ENCODE measurements at regions not wholly inside any gene's neighbourhood (a gene's known extent, or its start where the extent isn't known, plus 50 kb on each side); places are given as distances from the start of the nearest gene placed in this dataset.
A peak's percentile ranks its signal among the peaks of the same experiment; 100 is the strongest.

DNA sequence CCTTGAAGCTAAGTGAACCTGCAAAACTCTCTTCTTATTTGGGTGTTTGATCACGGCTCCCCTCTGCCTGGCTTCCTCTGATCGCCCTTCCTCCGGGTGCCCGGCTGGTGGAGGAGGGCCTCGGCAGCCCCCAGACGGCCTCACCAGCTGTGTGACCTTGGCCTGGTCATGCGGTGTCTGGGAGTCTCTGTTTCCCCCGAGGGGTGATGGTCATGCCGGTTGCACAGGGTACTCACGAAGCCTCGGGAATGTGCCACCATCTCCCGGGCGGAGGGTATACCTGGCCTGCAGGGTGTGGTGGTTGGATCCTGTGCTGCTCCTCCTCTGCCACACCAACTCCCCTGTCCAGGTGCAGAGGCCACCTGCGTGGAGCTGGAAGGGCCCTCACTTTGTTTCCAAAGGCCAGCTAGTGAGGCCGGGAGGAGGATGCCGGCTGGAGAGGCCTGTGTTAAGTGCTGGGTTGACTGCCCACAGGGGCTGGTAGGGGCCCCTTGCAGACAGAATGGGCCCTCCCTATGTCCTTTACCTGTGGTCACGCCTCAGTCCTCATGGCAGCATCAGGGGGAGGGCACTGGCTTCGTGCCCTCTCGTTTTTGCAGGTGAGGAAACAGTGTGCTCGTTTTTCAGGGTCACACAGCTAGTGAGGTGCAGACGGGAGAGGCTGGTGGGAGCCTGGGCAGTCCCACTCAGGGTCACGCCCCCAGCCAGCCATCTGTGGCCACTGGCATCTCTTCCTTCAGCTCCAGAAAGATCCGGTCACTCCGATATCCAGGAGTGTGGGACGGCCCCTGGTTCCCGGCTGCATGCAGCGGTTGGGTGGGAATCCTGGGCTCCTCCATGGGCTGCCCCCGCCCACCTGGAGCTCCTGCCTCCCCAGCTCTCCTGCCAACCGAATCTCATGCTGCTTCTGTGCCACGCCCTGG, 148.5 kb upstream of the GSE1 start:
- no peaks in the 10 kb centered on the region for H3K36me3 ChIP-seq (ENCODE audit: insufficient read depth, low read length)
- H3K79me2 ChIP-seq (ENCODE audit: insufficient read depth, low read length) = peaks cover 59% of the 10 kb centered on the region; the same call in 1 of the 2 replicates
- peak overlapping the region; percentile 70 for H3K9ac ChIP-seq (ENCODE audit: low read depth, low read length, poor library complexity, severe bottlenecking)
- peaks cover 73% of the 10 kb centered on the region for H3K4me1 ChIP-seq (ENCODE audit: insufficient read depth, low read length, poor library complexity, severe bottlenecking)
- no peaks in the 10 kb centered on the region for H3K27me3 ChIP-seq (ENCODE audit: insufficient read depth, low read length, poor library complexity, severe bottlenecking)
- H3F3A ChIP-seq (ENCODE audit: low read depth) = peaks cover 2% of the 10 kb centered on the region; the same call in 1 of the 2 replicates
- H3K4me2 ChIP-seq (ENCODE audit: low read depth, low read length, poor library complexity, severe bottlenecking) = peak overlapping the region; percentile 87
- H2AFZ ChIP-seq (ENCODE audit: low read length) = no peak overlapping the region
- H3K4me3 ChIP-seq (ENCODE audit: low read length, poor library complexity, severe bottlenecking) = peak overlapping the region; percentile 71
- H4K20me1 ChIP-seq (ENCODE audit: insufficient read depth, low read length, poor library complexity, severe bottlenecking) = no peaks in the 10 kb centered on the region
- no peaks in the 10 kb centered on the region for H3K9me2 ChIP-seq (replicated peaks; ENCODE audit: low read depth, low read length)
- TF ChIP-seq, protein P1, sequence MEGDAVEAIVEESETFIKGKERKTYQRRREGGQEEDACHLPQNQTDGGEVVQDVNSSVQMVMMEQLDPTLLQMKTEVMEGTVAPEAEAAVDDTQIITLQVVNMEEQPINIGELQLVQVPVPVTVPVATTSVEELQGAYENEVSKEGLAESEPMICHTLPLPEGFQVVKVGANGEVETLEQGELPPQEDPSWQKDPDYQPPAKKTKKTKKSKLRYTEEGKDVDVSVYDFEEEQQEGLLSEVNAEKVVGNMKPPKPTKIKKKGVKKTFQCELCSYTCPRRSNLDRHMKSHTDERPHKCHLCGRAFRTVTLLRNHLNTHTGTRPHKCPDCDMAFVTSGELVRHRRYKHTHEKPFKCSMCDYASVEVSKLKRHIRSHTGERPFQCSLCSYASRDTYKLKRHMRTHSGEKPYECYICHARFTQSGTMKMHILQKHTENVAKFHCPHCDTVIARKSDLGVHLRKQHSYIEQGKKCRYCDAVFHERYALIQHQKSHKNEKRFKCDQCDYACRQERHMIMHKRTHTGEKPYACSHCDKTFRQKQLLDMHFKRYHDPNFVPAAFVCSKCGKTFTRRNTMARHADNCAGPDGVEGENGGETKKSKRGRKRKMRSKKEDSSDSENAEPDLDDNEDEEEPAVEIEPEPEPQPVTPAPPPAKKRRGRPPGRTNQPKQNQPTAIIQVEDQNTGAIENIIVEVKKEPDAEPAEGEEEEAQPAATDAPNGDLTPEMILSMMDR (conservative IDR thresholded peaks at IDR 0.05; ENCODE audit: low read length) = no peak
- TF ChIP-seq EZH2phosphoT487 (IDR thresholded peaks at IDR 0.05; ENCODE audit: borderline replicate concordance) = no peak
- no peaks in the 10 kb centered on the region for H3K9me3 ChIP-seq (ENCODE audit: insufficient read depth, low read depth, low read length)

DNA sequence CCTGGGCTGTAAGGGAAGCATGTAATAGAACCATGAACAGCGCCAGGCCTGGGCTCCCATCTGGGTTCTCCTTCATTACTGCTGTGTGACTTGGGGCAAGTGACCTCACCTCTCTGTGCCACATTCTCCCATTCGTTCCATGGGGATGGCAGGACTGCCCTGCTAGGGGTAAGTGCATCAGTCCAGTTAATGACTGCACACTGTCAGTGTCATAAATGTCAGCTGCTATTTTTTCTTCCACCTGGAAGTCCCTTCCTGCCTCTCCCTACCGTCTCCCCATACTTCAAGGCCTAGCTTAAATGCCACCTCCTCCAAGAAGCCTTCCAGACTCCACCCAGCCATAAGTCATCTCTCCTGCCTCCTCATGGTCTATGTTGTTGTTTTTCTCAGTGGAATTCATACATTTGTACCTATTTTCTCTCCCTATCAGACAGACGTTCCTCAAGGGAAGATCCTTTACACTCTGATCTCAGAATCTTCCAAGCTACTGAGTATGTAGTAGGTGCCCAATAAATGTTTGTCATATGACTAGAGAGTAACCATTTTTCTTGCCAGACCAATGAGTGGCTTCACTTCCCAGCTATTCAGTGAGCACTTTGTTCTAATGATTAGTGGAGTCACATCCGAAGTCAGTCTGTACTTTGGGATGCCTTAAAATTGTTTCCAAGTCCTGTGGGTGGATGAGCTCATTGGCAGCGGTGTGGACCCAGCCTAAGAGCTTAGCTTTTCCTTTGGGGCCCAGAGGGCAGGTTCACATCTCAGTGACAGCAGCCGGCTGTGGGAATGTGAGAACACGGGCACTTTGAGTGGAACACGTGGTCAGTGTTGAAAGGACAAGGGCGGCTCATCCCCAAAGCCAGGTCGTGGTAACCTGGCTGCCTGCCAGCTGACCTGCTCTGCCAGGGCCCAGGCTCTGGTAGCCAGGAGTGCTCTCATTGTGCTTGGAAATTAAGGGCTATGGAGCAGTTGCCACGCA, 147.5 kb upstream of the GSE1 start:
- Histone ChIP-seq H3K9me3 (ENCODE audit: insufficient read depth, low read depth, low read length) (no peaks in the 10 kb centered on the region), H3K36me3 (ENCODE audit: insufficient read depth, low read length) (no peaks in the 10 kb centered on the region), H3K4me3 (ENCODE audit: low read length, poor library complexity, severe bottlenecking) (no peak overlapping the region), H3K4me2 (ENCODE audit: low read depth, low read length, poor library complexity, severe bottlenecking) (peak overlapping the region; percentile 4), H2AFZ (ENCODE audit: low read length) (no peak overlapping the region), H3K9me2 (replicated peaks; ENCODE audit: low read depth, low read length) (no peaks in the 10 kb centered on the region), H3K9ac (ENCODE audit: low read depth, low read length, poor library complexity, severe bottlenecking) (no peak overlapping the region), H3K79me2 (ENCODE audit: insufficient read depth, low read length) (peaks cover 62% of the 10 kb centered on the region; the same call in 1 of the 2 replicates), H3F3A (ENCODE audit: low read depth) (peaks cover 2% of the 10 kb centered on the region; the same call in 1 of the 2 replicates), H4K20me1 (ENCODE audit: insufficient read depth, low read length, poor library complexity, severe bottlenecking) (no peaks in the 10 kb centered on the region), H3K27me3 (ENCODE audit: insufficient read depth, low read length, poor library complexity, severe bottlenecking) (no peaks in the 10 kb centered on the region), H3K4me1 (ENCODE audit: insufficient read depth, low read length, poor library complexity, severe bottlenecking) (peaks cover 73% of the 10 kb centered on the region)
- TF ChIP-seq EZH2phosphoT487 (IDR thresholded peaks at IDR 0.05; ENCODE audit: borderline replicate concordance) = no peak
- TF ChIP-seq, protein P1 (conservative IDR thresholded peaks at IDR 0.05; ENCODE audit: low read length) = no peak

DNA sequence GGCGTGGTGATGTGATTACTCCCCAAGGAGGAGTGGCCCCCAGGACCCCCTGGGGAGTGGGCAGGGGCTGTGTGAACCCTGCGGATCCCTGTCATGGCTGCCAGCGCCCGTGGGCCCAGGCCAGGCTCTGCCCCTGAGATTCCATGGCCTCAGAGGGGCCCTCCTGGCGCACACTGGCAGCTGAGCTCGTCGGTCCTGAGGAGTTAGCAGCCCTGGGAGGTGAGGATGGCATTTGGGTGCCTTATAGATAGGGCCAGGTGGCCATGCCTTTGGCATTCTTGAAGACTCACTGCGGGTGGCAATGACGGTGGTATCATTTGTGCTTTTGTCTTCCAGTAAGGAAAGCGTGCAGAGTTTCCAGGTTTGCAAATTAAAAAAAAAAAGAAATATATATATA, 146.8 kb upstream of the GSE1 start:
- Histone ChIP-seq H3K9ac (ENCODE audit: low read depth, low read length, poor library complexity, severe bottlenecking) (no peak overlapping the region), H4K20me1 (ENCODE audit: insufficient read depth, low read length, poor library complexity, severe bottlenecking) (no peaks in the 10 kb centered on the region), H3K36me3 (ENCODE audit: insufficient read depth, low read length) (no peaks in the 10 kb centered on the region), H3K4me2 (ENCODE audit: low read depth, low read length, poor library complexity, severe bottlenecking) (peak overlapping the region; percentile 4), H3K9me2 (replicated peaks; ENCODE audit: low read depth, low read length) (no peaks in the 10 kb centered on the region), H3K79me2 (ENCODE audit: insufficient read depth, low read length) (peaks cover 65% of the 10 kb centered on the region; the same call in 1 of the 2 replicates), H3K4me3 (ENCODE audit: low read length, poor library complexity, severe bottlenecking) (no peak overlapping the region), H3K4me1 (ENCODE audit: insufficient read depth, low read length, poor library complexity, severe bottlenecking) (peaks cover 73% of the 10 kb centered on the region), H3K27me3 (ENCODE audit: insufficient read depth, low read length, poor library complexity, severe bottlenecking) (no peaks in the 10 kb centered on the region), H2AFZ (ENCODE audit: low read length) (no peak overlapping the region), H3K9me3 (ENCODE audit: insufficient read depth, low read depth, low read length) (no peaks in the 10 kb centered on the region), H3F3A (ENCODE audit: low read depth) (peaks cover 2% of the 10 kb centered on the region; the same call in 1 of the 2 replicates)
- TF ChIP-seq, protein P1 (conservative IDR thresholded peaks at IDR 0.05; ENCODE audit: low read length) = no peak
- TF ChIP-seq EZH2phosphoT487 (IDR thresholded peaks at IDR 0.05; ENCODE audit: borderline replicate concordance) = no peak

Data from Loucy (cell line).